22Rv1 (cell line): ENCODE measurements at regions not wholly inside any gene's neighbourhood (a gene's known extent, or its start where the extent isn't known, plus 50 kb on each side); places are given as distances from the start of the nearest gene placed in this dataset.

ENCODE experiments used
- ZFX ChIP-seq: fragments of 450-650 bp; IDR thresholded peaks from 2 replicates; pipeline ENCODE4 v1.6.1; 2017; ENCODE audit warnings: antibody characterized with exemption, borderline replicate concordance
- TF ChIP-seq, protein P1 (sequence below): fragments of 450-650 bp; IDR thresholded peaks from 2 replicates; pipeline ENCODE4 v1.5.1; 2017; ENCODE audit warnings: mild to moderate bottlenecking

GRCh38 chr2:100764430-100764829, 55.5 kb upstream of the NPAS2 start:
- TF ChIP-seq ZFX: no peak
- TF ChIP-seq, protein P1, sequence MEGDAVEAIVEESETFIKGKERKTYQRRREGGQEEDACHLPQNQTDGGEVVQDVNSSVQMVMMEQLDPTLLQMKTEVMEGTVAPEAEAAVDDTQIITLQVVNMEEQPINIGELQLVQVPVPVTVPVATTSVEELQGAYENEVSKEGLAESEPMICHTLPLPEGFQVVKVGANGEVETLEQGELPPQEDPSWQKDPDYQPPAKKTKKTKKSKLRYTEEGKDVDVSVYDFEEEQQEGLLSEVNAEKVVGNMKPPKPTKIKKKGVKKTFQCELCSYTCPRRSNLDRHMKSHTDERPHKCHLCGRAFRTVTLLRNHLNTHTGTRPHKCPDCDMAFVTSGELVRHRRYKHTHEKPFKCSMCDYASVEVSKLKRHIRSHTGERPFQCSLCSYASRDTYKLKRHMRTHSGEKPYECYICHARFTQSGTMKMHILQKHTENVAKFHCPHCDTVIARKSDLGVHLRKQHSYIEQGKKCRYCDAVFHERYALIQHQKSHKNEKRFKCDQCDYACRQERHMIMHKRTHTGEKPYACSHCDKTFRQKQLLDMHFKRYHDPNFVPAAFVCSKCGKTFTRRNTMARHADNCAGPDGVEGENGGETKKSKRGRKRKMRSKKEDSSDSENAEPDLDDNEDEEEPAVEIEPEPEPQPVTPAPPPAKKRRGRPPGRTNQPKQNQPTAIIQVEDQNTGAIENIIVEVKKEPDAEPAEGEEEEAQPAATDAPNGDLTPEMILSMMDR: no peak
